Panc1 (cell line): ENCODE measurements at regions not wholly inside any gene's neighbourhood (a gene's known extent, or its start where the extent isn't known, plus 50 kb on each side); places are given as distances from the start of the nearest gene placed in this dataset.

Experiments used
- CTCF ChIP-seq: fragments of 450-650 bp; IDR thresholded peaks from 2 replicates; pipeline ENCODE4 v1.5.1; 2017; ENCODE audit warnings: mild to moderate bottlenecking
- POLR2AphosphoS5 ChIP-seq: IDR thresholded peaks from 2 replicates; pipeline ENCODE4 v1.6.1; 2012; ENCODE audit warnings: mild to moderate bottlenecking, low read depth, low read length, moderate library complexity

GRCh38 chr14:53596853-53597525, 359.6 kb downstream of the BMP4 start:
- TF ChIP-seq POLR2AphosphoS5 (no peak), CTCF (no peak)
